Adrenal gland (tissue), 5 donors: ENCODE measurements at regions not wholly inside any gene's neighbourhood (a gene's known extent, or its start where the extent isn't known, plus 50 kb on each side); places are given as distances from the start of the nearest gene placed in this dataset.

ENCODE experiments used
- POLR2A ChIP-seq, 2 donors: fragments of 450-650 bp; IDR thresholded peaks; one replicate each; pipeline ENCODE4 v1.6.1; 2017; ENCODE audit warnings: antibody characterized with exemption in 2 of 2, mild to moderate bottlenecking in 2 of 2, moderate library complexity in 1 of 2
- TF ChIP-seq, protein P1 (sequence below), 6 experiments: fragments of 450-650 bp in 4 of 6; fragments of 200-600 bp in 2 of 6; sonication (generic) in 1 of 6; IDR thresholded peaks; 1 replicate in 5 of 6; 2 replicates in 1 of 6; pipeline versions ENCODE4 v1.5.1 to v1.8.0; 2016 to 2021; ENCODE audit warnings: antibody characterized with exemption in 6 of 6, mild to moderate bottlenecking in 2 of 6, moderate library complexity in 1 of 6
- donor health status: DM: no; HTN: no; CAD: no.

DNA sequence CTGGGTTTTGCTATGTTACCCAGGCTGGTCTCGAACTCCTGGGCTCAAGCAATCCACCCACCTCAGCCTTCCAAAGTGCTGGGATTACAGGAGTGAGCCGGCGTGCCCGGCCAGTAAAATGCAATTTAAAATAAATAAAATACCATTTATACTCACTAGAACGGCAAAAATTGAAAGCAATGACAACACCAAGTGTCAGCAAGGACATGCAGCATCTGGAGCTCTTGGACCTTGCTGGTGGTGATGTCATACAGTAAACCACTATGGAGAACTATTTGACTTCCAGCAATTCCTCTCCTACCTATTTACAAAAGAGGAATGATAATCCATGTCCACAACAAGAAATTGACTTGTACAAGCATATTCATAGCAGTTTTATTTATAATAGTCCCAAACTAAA is 105.7 kb upstream of the PHACTR1 start:
- TF ChIP-seq, protein P1, sequence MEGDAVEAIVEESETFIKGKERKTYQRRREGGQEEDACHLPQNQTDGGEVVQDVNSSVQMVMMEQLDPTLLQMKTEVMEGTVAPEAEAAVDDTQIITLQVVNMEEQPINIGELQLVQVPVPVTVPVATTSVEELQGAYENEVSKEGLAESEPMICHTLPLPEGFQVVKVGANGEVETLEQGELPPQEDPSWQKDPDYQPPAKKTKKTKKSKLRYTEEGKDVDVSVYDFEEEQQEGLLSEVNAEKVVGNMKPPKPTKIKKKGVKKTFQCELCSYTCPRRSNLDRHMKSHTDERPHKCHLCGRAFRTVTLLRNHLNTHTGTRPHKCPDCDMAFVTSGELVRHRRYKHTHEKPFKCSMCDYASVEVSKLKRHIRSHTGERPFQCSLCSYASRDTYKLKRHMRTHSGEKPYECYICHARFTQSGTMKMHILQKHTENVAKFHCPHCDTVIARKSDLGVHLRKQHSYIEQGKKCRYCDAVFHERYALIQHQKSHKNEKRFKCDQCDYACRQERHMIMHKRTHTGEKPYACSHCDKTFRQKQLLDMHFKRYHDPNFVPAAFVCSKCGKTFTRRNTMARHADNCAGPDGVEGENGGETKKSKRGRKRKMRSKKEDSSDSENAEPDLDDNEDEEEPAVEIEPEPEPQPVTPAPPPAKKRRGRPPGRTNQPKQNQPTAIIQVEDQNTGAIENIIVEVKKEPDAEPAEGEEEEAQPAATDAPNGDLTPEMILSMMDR (IDR thresholded peaks at IDR 0.05), result no peak
- TF ChIP-seq POLR2A (IDR thresholded peaks at IDR 0.05), result no peak
